CD14-positive monocyte (primary cell): ENCODE measurements at regions not wholly inside any gene's neighbourhood (a gene's known extent, or its start where the extent isn't known, plus 50 kb on each side); places are given as distances from the start of the nearest gene placed in this dataset.

ENCODE experiments used
- DNase-seq, 3 donors: peaks; one replicate each; pipeline ENCODE4 v3.0.0-alpha.2; 2011 to 2022
- H2AFZ ChIP-seq: 2 replicates; pipeline ENCODE4 v1.6.0; 2012; ENCODE audit warnings: mild to moderate bottlenecking, low read depth, low read length, inconsistent platforms; ENCODE audit not compliant: insufficient read depth, poor library complexity, severe bottlenecking
- H3K27ac ChIP-seq, 2 donors: 1 replicate in 1 of 2; 2 replicates in 1 of 2; pipeline ENCODE4 v1.5.1; 2012 to 2013; ENCODE audit warnings: low read length in 2 of 2, control low read depth in 1 of 2, inconsistent platforms in 1 of 2, low read depth in 1 of 2, mild to moderate bottlenecking in 1 of 2
- H3K27me3 ChIP-seq, 2 donors: one replicate each; pipeline versions ENCODE4 v1.6.0 to v1.6.1; 2011 to 2013; ENCODE audit warnings: low read length in 2 of 2; ENCODE audit not compliant: control insufficient read depth in 2 of 2, insufficient read depth in 2 of 2
- H3K36me3 ChIP-seq, 2 donors: replicated peaks in 1 of 2; 1 replicate in 1 of 2; 2 replicates in 1 of 2; pipeline versions ENCODE4 v1.5.1 to v1.6.1; 2012 to 2013; ENCODE audit warnings: low read length in 2 of 2, control low read depth in 1 of 2, inconsistent platforms in 1 of 2, mild to moderate bottlenecking in 1 of 2; ENCODE audit not compliant: insufficient read depth in 2 of 2, control insufficient read depth in 1 of 2
- H3K4me1 ChIP-seq, 2 donors: 1 replicate in 1 of 2; 2 replicates in 1 of 2; pipeline versions ENCODE4 v1.5.1 to v1.6.1; 2012 to 2013; ENCODE audit warnings: low read length in 2 of 2, control low read depth in 1 of 2, inconsistent platforms in 1 of 2, mild to moderate bottlenecking in 1 of 2, moderate library complexity in 1 of 2; ENCODE audit not compliant: insufficient read depth in 2 of 2, control insufficient read depth in 1 of 2
- H3K4me2 ChIP-seq: replicated peaks from 2 replicates; pipeline ENCODE3; 2012; ENCODE audit warnings: low read length, moderate library complexity, mild to moderate bottlenecking; ENCODE audit not compliant: poor library complexity, severe bottlenecking; ENCODE audit errors: extremely low read depth
- H3K4me3 ChIP-seq, 3 experiments: fragments of 200-600 bp in 1 of 3; sonication (generic) in 1 of 3; replicated peaks in 1 of 3; 1 replicate in 2 of 3; 2 replicates in 1 of 3; pipeline ENCODE4 v1.5.1; 2011 to 2013; ENCODE audit warnings: low read length in 3 of 3, mild to moderate bottlenecking in 3 of 3, control low read depth in 2 of 3, low read depth in 2 of 3, inconsistent platforms in 1 of 3, moderate library complexity in 1 of 3
- H3K79me2 ChIP-seq: 2 replicates; pipeline ENCODE4 v1.6.0; 2012; ENCODE audit warnings: mild to moderate bottlenecking, control low read depth, inconsistent platforms, low read length, moderate library complexity; ENCODE audit not compliant: insufficient read depth
- H3K9ac ChIP-seq: 2 replicates; pipeline ENCODE4 v1.6.0; 2017; ENCODE audit warnings: low read length, mild to moderate bottlenecking; ENCODE audit not compliant: insufficient read depth, poor library complexity, severe bottlenecking
- H3K9me3 ChIP-seq, 2 donors: replicated peaks in 1 of 2; 1 replicate in 1 of 2; 2 replicates in 1 of 2; pipeline versions ENCODE4 v1.5.1 to v1.6.1; 2012 to 2013; ENCODE audit warnings: low read length in 2 of 2, control low read depth in 1 of 2; ENCODE audit not compliant: control insufficient read depth in 1 of 2, insufficient read depth in 1 of 2
- H4K20me1 ChIP-seq: 2 replicates; pipeline ENCODE4 v1.6.0; 2012; ENCODE audit warnings: mild to moderate bottlenecking, low read length, control low read depth, moderate library complexity; ENCODE audit not compliant: insufficient read depth
- H3K27ac Mint-ChIP-seq, 7 donors: one replicate each; pipeline ENCODE4 v1.8.0; 2020; ENCODE audit warnings: mild to moderate bottlenecking in 7 of 7, mixed read lengths in 7 of 7, moderate library complexity in 6 of 7, inconsistent platforms in 2 of 7
- H3K27me3 Mint-ChIP-seq, 3 donors: one replicate each; pipeline ENCODE4 v1.8.0; 2021 to 2022; ENCODE audit warnings: low read depth in 3 of 3, mild to moderate bottlenecking in 3 of 3, mixed read lengths in 3 of 3, moderate library complexity in 3 of 3, inconsistent platforms in 1 of 3
- H3K36me3 Mint-ChIP-seq, 2 donors: one replicate each; pipeline ENCODE4 v1.8.0; 2020; ENCODE audit warnings: mixed read lengths in 2 of 2, inconsistent platforms in 1 of 2, mild to moderate bottlenecking in 1 of 2
- H3K4me1 Mint-ChIP-seq: one replicate; pipeline ENCODE4 v1.8.0; 2020; ENCODE audit warnings: mild to moderate bottlenecking, mixed read lengths
- H3K4me3 Mint-ChIP-seq, 2 donors: one replicate each; pipeline ENCODE4 v1.8.0; 2020; ENCODE audit warnings: mild to moderate bottlenecking in 2 of 2, mixed read lengths in 2 of 2, moderate library complexity in 1 of 2
- H3K9me3 Mint-ChIP-seq, 7 donors: one replicate each; pipeline ENCODE4 v1.8.0; 2020 to 2022; ENCODE audit warnings: mixed read lengths in 7 of 7, mild to moderate bottlenecking in 6 of 7, moderate library complexity in 6 of 7, inconsistent platforms in 2 of 7
- WGBS: methylation state at CpG from one replicate; pipeline ENCODE4 v1.1.5; 2013; ENCODE audit warnings: missing lambda C conversion rate; ENCODE audit not compliant: insufficient coverage; 5-methylcytosine and 5-hydroxymethylcytosine counted together
- intact Hi-C, 2 donors: fragments of 100-400 bp; cut with micrococcal nuclease; formaldehyde crosslinking; loops; one replicate each; pipeline versions ENCODE4 v1.15.0 to v1.15.1; 2023
- TF ChIP-seq, protein P1 (sequence below): fragments of 200-600 bp; IDR thresholded peaks from one replicate; pipeline ENCODE4 v1.8.0; 2022; ENCODE audit warnings: antibody characterized with exemption, mild to moderate bottlenecking

DNA sequence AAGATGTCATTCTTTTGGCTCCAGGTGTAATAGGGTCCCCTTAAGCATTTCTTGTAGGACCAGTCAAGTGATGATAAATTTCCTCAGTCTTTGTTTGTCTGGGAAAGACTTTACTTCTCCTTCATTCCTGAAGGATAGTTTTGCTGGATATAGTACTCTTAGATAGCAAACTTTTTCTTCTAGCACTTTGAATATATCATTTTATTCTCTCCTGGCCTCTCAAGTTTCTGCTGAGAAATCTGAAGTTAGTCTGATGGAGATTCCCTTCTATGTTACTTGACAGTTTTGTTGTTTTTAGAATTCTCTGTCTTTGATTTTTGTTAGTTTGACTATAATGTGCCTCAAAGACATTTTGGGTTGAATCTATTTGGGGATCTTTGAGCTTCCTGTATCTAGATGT is 181.2 kb upstream of the HES1 start:
- no peaks in the 10 kb centered on the region for H3K4me1 ChIP-seq
- H4K20me1 ChIP-seq: no peaks in the 10 kb centered on the region
- DNase-seq: no peak
- H2AFZ ChIP-seq: no peak overlapping the region
- no peak overlapping the region for H3K27ac ChIP-seq
- H3K27ac Mint-ChIP-seq: no peak overlapping the region
- H3K79me2 ChIP-seq: no peaks in the 10 kb centered on the region
- no peaks in the 10 kb centered on the region for H3K36me3 Mint-ChIP-seq
- no peak overlapping the region for H3K4me3 Mint-ChIP-seq
- H3K36me3 ChIP-seq: no peaks in the 10 kb centered on the region
- no peaks in the 10 kb centered on the region for H3K4me1 Mint-ChIP-seq
- no peaks in the 10 kb centered on the region for H3K27me3 ChIP-seq
- peaks cover 0 to 8% of the 10 kb centered on the region in 2 donors for H3K9me3 ChIP-seq
- no peak overlapping the region for H3K4me3 ChIP-seq
- H3K4me2 ChIP-seq: no peak overlapping the region
- TF ChIP-seq, protein P1, sequence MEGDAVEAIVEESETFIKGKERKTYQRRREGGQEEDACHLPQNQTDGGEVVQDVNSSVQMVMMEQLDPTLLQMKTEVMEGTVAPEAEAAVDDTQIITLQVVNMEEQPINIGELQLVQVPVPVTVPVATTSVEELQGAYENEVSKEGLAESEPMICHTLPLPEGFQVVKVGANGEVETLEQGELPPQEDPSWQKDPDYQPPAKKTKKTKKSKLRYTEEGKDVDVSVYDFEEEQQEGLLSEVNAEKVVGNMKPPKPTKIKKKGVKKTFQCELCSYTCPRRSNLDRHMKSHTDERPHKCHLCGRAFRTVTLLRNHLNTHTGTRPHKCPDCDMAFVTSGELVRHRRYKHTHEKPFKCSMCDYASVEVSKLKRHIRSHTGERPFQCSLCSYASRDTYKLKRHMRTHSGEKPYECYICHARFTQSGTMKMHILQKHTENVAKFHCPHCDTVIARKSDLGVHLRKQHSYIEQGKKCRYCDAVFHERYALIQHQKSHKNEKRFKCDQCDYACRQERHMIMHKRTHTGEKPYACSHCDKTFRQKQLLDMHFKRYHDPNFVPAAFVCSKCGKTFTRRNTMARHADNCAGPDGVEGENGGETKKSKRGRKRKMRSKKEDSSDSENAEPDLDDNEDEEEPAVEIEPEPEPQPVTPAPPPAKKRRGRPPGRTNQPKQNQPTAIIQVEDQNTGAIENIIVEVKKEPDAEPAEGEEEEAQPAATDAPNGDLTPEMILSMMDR: no peak
- H3K9me3 Mint-ChIP-seq: peaks cover 7 to 20% (median 15%) of the 10 kb centered on the region in 7 donors
- H3K27me3 Mint-ChIP-seq: peaks cover 10 to 16% (median 12%) of the 10 kb centered on the region in 3 donors
- intact Hi-C loops: no loop called here
- H3K9ac ChIP-seq: no peak overlapping the region

DNA sequence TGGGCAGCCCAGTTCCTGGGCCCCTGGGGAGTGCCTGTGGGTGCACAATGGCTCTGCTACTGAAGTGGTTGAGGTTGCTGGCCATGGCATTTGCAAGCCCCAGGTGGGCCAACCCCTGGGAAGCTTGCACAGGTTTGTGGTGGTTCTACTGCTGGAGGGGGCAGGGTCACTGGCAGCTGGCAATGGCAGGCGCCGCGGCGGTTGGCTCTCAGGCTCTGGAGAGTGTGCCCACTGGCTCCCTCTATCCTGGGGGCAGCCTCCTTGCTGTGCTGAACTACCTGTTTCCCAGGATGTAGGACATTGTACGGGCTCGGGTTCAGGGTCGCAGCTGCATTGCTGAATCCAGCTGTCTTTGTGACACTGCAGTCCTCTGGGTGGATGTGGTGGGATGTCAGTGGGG is 180.2 kb upstream of the HES1 start:
- peaks cover 15 to 22% (median 17%) of the 10 kb centered on the region in 3 donors for H3K27me3 Mint-ChIP-seq

More for the DNA sequence above, 180.2 kb upstream of the HES1 start:
- no peaks in the 10 kb centered on the region for H3K79me2 ChIP-seq
- peaks cover 3 to 8% of the 10 kb centered on the region in 2 donors for H3K27me3 ChIP-seq
- no peaks in the 10 kb centered on the region for H3K36me3 ChIP-seq
- no peaks in the 10 kb centered on the region for H3K4me1 ChIP-seq
- Mint-ChIP-seq H3K9me3 (peaks cover 7 to 20% (median 15%) of the 10 kb centered on the region in 7 donors), H3K4me1 (no peaks in the 10 kb centered on the region), H3K36me3 (no peaks in the 10 kb centered on the region), H3K4me3 (no peak overlapping the region), H3K27ac (no peak overlapping the region)
- intact Hi-C loops: no loop called here
- H3K4me3 ChIP-seq: no peak overlapping the region
- H3K4me2 ChIP-seq: no peak overlapping the region
- no peak overlapping the region for H3K27ac ChIP-seq
- 99% methylated on average over 7 of the region's 7 CpGs for WGBS
- H4K20me1 ChIP-seq: no peaks in the 10 kb centered on the region
- H3K9me3 ChIP-seq: peaks cover 0 to 8% of the 10 kb centered on the region in 2 donors
- no peak for DNase-seq
- H2AFZ ChIP-seq: no peak overlapping the region
- no peak overlapping the region for H3K9ac ChIP-seq
- TF ChIP-seq, protein P1: no peak
